Kasumi-1 (cell line): ENCODE measurements at regions not wholly inside any gene's neighbourhood (a gene's known extent, or its start where the extent isn't known, plus 50 kb on each side); places are given as distances from the start of the nearest gene placed in this dataset.
"Not testable (repeated sequence)": the region's sequence is repeated elsewhere in the genome, so short reads cannot be mapped to it uniquely, and the experiment has no call there.

Experiments
- DNase-seq, 2 experiments: peaks; one replicate each; lab custom pipeline; 2025; lab: John Stamatoyannopoulos, UW

DNA sequence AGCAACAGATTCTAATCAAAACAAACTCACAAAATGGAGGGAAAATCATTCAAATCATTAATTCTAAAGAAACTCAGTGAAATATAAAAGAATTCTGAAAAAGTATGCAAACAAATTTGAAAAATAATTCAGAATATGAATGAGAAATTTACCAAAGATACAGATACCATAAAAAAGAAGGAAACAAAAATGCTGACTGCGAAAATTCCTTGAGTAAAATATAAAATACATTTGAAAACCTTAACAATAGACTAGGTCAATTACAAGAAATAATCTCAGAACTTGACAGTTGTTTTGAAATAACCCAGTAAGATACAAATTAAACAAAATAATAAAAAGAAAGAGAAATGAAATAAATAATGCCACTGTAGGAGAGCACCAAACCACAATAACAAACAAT, 1289.0 kb downstream of the SLITRK1 start:
- DNase-seq, result no peak

- DNase-seq, result no peak
Measured at GRCh38 chr13:82571653-82572052, 1310.6 kb downstream of the SLITRK1 start.

- DNase-seq, result no peak
Measured at GRCh38 chr13:82569581-82569980, 1312.7 kb downstream of the SLITRK1 start.

DNA sequence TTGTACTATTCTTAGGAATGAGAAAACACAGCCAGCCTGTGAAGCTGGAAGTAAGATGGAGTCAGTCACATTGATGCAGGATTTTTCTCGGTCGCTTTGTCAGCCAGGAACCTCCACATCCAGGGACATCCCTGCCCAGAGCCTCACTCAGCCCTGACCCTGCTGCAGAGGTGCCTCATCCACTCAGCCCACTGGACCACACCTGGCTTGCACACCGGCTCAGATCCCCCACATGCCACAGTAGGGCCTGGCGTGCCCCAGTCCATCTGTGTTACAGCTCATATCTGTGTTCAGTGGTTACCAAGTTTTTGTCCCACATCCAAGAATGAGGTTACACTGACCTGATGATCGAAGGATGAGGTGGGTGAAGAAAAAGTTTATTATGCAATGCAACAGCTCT, 1315.4 kb downstream of the SLITRK1 start:
- no peak for DNase-seq

DNA sequence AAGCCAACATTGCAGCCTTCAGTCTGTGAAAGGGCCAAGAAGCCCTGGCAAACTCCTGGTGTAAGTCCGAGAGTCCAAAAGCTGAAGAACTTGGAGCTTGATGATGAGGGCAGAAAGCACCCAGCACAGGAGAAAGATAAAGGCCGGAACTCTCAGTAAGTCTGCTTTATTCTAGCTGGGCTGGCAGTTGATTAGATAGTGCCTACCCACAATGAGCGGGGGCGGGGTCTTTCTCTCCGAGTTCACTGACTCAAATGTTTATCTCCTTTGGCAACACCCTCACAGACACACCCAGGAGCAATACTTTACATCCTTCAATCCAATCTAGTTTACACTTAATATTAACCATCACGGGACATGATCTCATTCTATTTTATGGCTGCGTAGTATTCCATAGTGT, 1317.1 kb downstream of the SLITRK1 start:
- DNase-seq, result no peak

DNA sequence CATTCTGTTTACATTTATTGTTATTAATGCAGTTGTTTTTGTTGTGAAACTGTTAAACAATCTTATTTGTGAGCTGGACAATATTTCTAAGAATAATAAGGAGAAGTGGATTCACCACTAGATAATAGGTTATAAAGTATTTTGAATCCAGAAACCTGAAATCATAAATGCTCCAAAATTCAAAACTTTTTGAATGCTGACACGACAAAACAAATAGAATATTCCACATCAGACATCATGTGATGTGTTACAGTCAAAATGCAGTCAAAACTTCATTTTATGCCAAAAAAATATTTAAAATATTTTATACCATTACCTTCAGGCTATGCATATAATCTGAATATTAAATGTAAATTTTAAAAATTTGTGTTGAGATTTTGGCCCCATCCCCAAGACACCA, 1321.4 kb downstream of the SLITRK1 start:
- DNase-seq, result no peak

DNA sequence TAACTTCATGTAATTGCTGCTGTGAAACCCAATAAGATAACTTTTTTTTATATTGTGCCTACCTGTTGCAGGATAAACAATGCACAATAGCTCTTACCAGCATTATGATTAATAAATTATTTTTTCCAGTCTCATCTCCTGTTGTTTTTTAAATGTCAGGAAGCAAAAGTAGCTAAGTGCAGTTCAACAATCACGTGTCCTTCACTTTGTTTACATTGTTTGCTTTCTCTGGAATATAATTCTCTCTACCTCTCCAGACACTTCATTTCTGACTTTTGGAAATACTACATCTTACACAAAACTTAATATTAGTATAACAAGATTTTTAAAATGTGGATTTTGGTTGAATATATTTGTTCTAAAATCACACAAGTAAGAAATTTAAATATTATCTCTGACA, 1359.4 kb downstream of the SLITRK1 start:
- no peak for DNase-seq

DNA sequence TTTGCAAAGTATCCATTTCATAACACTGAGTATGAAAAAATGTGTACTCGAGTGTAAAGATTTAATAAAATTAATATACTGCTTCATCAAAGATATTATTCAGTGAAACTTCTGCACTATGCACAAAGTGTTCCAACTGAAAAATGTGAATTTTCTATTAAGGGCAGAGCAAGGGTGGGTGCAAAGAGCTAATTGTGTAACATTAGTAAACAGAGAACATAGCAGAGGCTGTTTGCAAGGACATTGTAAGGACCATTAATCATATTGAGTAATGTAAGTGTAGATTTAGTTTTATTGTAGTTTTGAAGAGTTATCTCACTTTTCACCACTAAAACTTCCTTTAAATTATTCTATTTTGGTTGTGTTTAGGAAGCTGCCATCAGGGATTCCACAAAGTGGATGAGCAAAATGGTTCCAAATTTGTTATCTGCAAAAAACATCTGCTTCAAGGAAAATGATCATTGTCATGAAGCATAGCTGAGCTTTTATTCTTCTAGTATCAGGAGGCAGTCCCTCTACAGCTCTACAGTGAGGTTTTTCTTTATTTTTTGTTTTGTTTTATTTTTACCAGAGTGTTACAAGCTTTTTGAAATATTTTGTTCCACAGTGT, 1375.4 kb downstream of the SLITRK1 start:
- DNase-seq, result no peak

- DNase-seq, result no peak
Measured at GRCh38 chr13:82501834-82502233, 1380.4 kb downstream of the SLITRK1 start.

- peak; percentile 13 to 19 for DNase-seq
Measured at GRCh38 chr13:82480415-82480814, 1401.9 kb downstream of the SLITRK1 start.

- DNase-seq, result peak in 1 of 2 experiments; percentile 15
Measured at GRCh38 chr13:82477436-82477835, 1404.8 kb downstream of the SLITRK1 start.

GRCh38 chr13:82467626-82468025, 1414.6 kb downstream of the SLITRK1 start:
- no peak for DNase-seq

DNA sequence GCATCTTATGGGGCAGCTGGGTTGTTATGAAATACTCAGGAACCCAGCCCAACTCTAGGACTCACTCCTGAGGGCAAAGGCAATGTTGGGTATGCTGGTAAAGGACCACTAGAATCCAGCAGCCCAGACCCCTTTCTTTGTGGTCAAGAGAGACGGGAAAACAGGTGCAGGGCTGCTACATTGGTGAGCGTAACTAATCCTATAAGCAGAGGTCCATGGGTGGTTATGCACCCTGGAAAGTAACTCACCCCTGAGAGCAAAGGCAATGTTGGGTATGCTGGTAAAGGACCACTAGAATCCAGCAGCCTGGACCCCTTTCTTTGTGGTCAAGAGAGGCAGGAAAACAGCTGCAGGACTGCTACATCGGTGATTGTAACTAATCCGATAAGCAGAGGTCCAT, 1422.7 kb downstream of the SLITRK1 start:
- DNase-seq, result not testable (repeated sequence)

DNA sequence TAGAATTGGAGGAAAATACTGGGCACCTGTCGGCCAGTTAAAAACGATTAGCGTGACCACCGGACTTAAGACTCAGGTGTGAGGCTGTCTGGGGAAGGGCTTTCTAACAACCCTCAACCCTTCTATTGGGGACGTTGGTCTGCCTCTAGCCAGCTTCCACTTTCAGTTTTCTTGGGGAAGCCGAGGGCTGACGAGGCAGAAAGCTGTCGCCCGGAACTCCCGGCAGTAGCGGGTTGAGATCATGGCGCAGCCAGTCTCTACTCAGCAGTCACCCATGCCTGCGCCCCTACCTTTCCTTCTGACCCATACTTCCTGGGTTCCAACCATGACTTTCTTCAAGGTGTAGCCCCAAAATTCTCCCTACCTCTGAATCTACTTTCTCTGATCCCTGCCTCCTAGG, 1424.1 kb downstream of the SLITRK1 start:
- DNase-seq, result no peak

- DNase-seq, result not testable (repeated sequence)
Measured at GRCh38 chr13:82457548-82457947, 1424.7 kb downstream of the SLITRK1 start.

GRCh38 chr13:82447416-82448077, 1434.7 kb downstream of the SLITRK1 start:
- DNase-seq, result no peak

GRCh38 chr13:82439159-82439904, 1442.9 kb downstream of the SLITRK1 start:
- DNase-seq, result peak; percentile 22 to 30

DNA sequence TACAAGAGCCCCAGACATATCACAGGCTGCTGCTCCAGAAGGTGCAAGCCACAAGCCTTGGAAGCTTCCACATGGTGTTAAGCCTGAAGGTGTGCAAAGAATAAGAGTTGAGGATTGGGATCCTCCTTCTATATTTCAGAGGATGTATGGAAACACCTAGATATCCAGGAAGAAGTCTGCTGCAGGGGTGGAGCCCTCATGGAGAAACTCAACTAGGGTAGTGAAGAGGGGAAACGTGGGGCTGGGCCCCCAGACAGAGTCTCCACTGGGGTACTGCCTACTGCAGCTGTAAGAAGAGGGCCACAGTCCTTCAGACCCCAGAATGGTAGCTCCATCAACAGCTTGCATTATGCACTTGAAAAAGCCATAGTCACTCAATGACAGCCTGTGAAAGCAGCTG, 1444.0 kb downstream of the SLITRK1 start:
- no peak for DNase-seq

GRCh38 chr13:82436099-82436585, 1446.1 kb downstream of the SLITRK1 start:
- no peak for DNase-seq

- no peak for DNase-seq
Measured at GRCh38 chr13:82432949-82433348, 1449.3 kb downstream of the SLITRK1 start.

- DNase-seq, result no peak
Measured at GRCh38 chr13:82412749-82413148, 1469.5 kb downstream of the SLITRK1 start.

- no peak for DNase-seq
Measured at GRCh38 chr13:82407321-82407720, 1475.0 kb downstream of the SLITRK1 start.

DNA sequence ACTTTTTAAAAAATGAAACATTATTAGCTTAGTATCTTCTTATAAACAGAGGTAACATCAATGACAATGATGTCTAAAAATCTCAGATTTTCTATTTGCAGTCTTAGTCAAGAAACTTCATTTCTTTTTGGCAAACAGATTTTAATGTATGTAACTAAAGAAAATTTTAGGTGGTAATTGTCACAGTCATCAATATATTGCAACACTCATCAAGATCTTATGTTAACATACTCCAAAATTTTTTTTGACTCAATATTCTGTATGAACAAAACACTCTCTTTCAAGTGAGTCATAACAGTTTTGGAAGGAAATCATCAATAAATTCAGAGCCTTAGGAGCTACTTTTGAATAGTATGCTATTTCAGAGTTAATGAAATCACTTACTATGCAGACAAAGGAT, 1507.6 kb downstream of the SLITRK1 start:
- no peak for DNase-seq
